Activated CD4-positive, alpha-beta T cell treated with anti-CD3 and anti-CD28 coated beads, Interleukin-2, amount 50 U/mL, for 16 hours (primary cell): ENCODE measurements at regions not wholly inside any gene's neighbourhood (a gene's known extent, or its start where the extent isn't known, plus 50 kb on each side); places are given as distances from the start of the nearest gene placed in this dataset.
A peak's percentile ranks its signal among the peaks of the same experiment; 100 is the strongest.

ENCODE experiments used
- DNase-seq: peaks from one replicate; pipeline ENCODE4 v3.0.0-alpha.2; 2020

GRCh38 chr12:116404913-116405611 lies 127.6 kb upstream of the MED13L start:
- DNase-seq, result no peak

GRCh38 chr12:116406529-116406928 lies 129.0 kb upstream of the MED13L start:
- peak; percentile 3 for DNase-seq

GRCh38 chr12:116408489-116409250 lies 131.2 kb upstream of the MED13L start:
- no peak for DNase-seq

- no peak for DNase-seq
Measured at GRCh38 chr12:116411977-116412376, 134.5 kb upstream of the MED13L start.

- no peak for DNase-seq
Measured at GRCh38 chr12:116414891-116415290, 137.4 kb upstream of the MED13L start.

- no peak for DNase-seq
Measured at GRCh38 chr12:116415408-116416108, 138.1 kb upstream of the MED13L start.

- no peak for DNase-seq
Measured at GRCh38 chr12:116416166-116416565, 138.7 kb upstream of the MED13L start.

GRCh38 chr12:116418551-116418950 lies 140.6 kb upstream of the MAP1LC3B2 start:
- DNase-seq, result no peak

- DNase-seq, result no peak
Measured at GRCh38 chr12:116420227-116420880, 138.8 kb upstream of the MAP1LC3B2 start.

GRCh38 chr12:116421785-116422538 lies 137.2 kb upstream of the MAP1LC3B2 start:
- DNase-seq, result no peak

- DNase-seq, result no peak
Measured at GRCh38 chr12:116423094-116423493, 136.1 kb upstream of the MAP1LC3B2 start.

GRCh38 chr12:116425256-116426193 lies 133.7 kb upstream of the MAP1LC3B2 start:
- DNase-seq, result no peak

GRCh38 chr12:116426391-116427136 lies 132.6 kb upstream of the MAP1LC3B2 start:
- no peak for DNase-seq

- DNase-seq, result no peak
Measured at GRCh38 chr12:116427200-116427930, 131.8 kb upstream of the MAP1LC3B2 start.

- DNase-seq, result no peak
Measured at GRCh38 chr12:116429826-116430360, 129.3 kb upstream of the MAP1LC3B2 start.

- DNase-seq, result no peak
Measured at GRCh38 chr12:116430911-116431565, 128.1 kb upstream of the MAP1LC3B2 start.

GRCh38 chr12:116431677-116432300 lies 127.4 kb upstream of the MAP1LC3B2 start:
- DNase-seq, result no peak

GRCh38 chr12:116432314-116432750 lies 126.8 kb upstream of the MAP1LC3B2 start:
- DNase-seq, result no peak
